ENCODE measurements at regions not wholly inside any gene's neighbourhood (a gene's known extent, or its start where the extent isn't known, plus 50 kb on each side); places are given as distances from the start of the nearest gene placed in this dataset.
A peak's percentile ranks its signal among the peaks of the same experiment; 100 is the strongest.

- FAIRE-seq (no peak), DNase-seq (ENCODE audit: low read depth in 1 of 2, low spot score in 1 of 2) (peak in 1 of 2 experiments; percentile 8), ATAC-seq (peak in 1 of 2 experiments; percentile 58; a peak in 1 of 6 replicates)
- Histone ChIP-seq H3K9me3 (no peaks in the 10 kb centered on the region), H3K4me2 (no peak overlapping the region), H3K4me3 (no peak overlapping the region), H3K4me1 (no peaks in the 10 kb centered on the region), H3K27ac (no peak overlapping the region)
- POLR2A ChIA-PET: no interaction called here
- WGBS (ENCODE audit: missing lambda C conversion rate): 43% methylated on average over 6 of the region's 6 CpGs
- TF ChIP-seq USF2 (IDR thresholded peaks at IDR 0.05): no peak
- TF ChIP-seq RAD21 (conservative IDR thresholded peaks at IDR 0.05 in 1 of 2, IDR thresholded peaks at IDR 0.05 in 1 of 2): 0 out of 5 replicates have a peak, but pooled peaks of 1 of the 2 experiments have one; percentile 13
- CTCF ChIA-PET: no interaction called here
Measured at GRCh38 chr6:147651249-147652063, 143.0 kb downstream of the SAMD5 start.

GRCh38 chr6:147653631-147654030 lies 145.1 kb downstream of the SAMD5 start:
- ATAC-seq (no peak), FAIRE-seq (no peak), DNase-seq (ENCODE audit: low read depth in 1 of 2, low spot score in 1 of 2) (no peak)
- 25% methylated on average over 2 of the region's 2 CpGs for WGBS (ENCODE audit: missing lambda C conversion rate)
- no peak overlapping the region for H3K27ac ChIP-seq
- H3K4me3 ChIP-seq: no peak overlapping the region
- no peak overlapping the region for H3K4me2 ChIP-seq
- ChIA-PET POLR2A (no interaction called here), CTCF (no interaction called here)
- no peak for TF ChIP-seq HOXB5 (CRISPR knock-in tag; IDR thresholded peaks at IDR 0.05)
- no peak for TF ChIP-seq HOXB13 (CRISPR knock-in tag; IDR thresholded peaks at IDR 0.05; ENCODE audit: low read depth)
- no peak for TF ChIP-seq CHD2 (IDR thresholded peaks at IDR 0.05; ENCODE audit: low read length, partially characterized antibody)
- TF ChIP-seq HES2 (IDR thresholded peaks at IDR 0.05): no peak
- TF ChIP-seq JUNB (IDR thresholded peaks at IDR 0.05): no peak
- TF ChIP-seq MYC (IDR thresholded peaks at IDR 0.05; ENCODE audit: borderline replicate concordance, low read length): no peak
- no peak for TF ChIP-seq MAFK (IDR thresholded peaks at IDR 0.05; ENCODE audit: partially characterized antibody)
- no peaks in the 10 kb centered on the region for H3K4me1 ChIP-seq
- no peaks in the 10 kb centered on the region for H3K9me3 ChIP-seq

GRCh38 chr6:147654103-147654845 lies 145.8 kb downstream of the SAMD5 start:
- FAIRE-seq: no peak
- Histone ChIP-seq H3K27ac (no peak overlapping the region), H3K4me1 (no peaks in the 10 kb centered on the region), H3K4me3 (no peak overlapping the region), H3K4me2 (no peak overlapping the region), H3K9me3 (no peaks in the 10 kb centered on the region)
- 64% methylated on average over 5 of the region's 5 CpGs for WGBS (ENCODE audit: missing lambda C conversion rate)
- CTCF ChIA-PET: no interaction called here
- TF ChIP-seq NFE2L2 (conservative IDR thresholded peaks at IDR 0.05; ENCODE audit: low read length) (no peak), BCL3 (IDR thresholded peaks at IDR 0.05) (no peak), NPAS2 (CRISPR knock-in tag; IDR thresholded peaks at IDR 0.05; ENCODE audit: borderline replicate concordance) (no peak), RCOR1 (IDR thresholded peaks at IDR 0.05; ENCODE audit: low read depth, low read length) (no peak), MAZ (IDR thresholded peaks at IDR 0.05; ENCODE audit: borderline replicate concordance, low read depth, low read length) (no peak), JUN (IDR thresholded peaks at IDR 0.05) (no peak), POLR2AphosphoS2 (conservative IDR thresholded peaks at IDR 0.05; ENCODE audit: low read length) (no peak), POLR2A (IDR thresholded peaks at IDR 0.05; ENCODE audit: low read length) (no peak)
- POLR2A ChIA-PET: no interaction called here
- no peak for DNase-seq (ENCODE audit: low read depth in 1 of 2, low spot score in 1 of 2)
- ATAC-seq: no peak
